GM12892 (cell line): ENCODE measurements at regions not wholly inside any gene's neighbourhood (a gene's known extent, or its start where the extent isn't known, plus 50 kb on each side); places are given as distances from the start of the nearest gene placed in this dataset.

Experiments
- POLR2A ChIP-seq: IDR thresholded peaks from 2 replicates; pipeline ENCODE4 v1.6.1; 2011; ENCODE audit warnings: low read depth, low read length, control low read depth
- POLR2AphosphoS5 ChIP-seq: IDR thresholded peaks from 2 replicates; pipeline ENCODE4 v1.6.1; 2011; ENCODE audit warnings: low read depth, low read length, control low read depth

DNA sequence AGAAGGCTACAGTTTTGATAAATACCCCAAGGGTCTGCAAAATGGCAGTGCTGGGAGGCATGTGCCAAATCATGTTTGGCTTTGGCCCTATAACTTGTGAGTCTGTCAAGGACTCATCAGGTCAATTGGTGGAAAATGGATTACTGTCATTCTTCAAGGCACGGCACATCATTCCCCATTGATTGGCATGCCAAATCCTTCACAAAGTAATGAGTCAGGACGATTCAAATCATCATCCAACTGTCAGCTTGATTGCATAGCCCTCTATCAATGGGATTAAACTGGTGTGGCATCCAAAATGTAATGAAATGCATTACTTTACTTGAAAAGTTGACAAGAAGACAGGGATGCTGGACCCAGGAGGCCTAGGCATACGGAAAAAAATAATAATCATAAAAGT, 441.6 kb upstream of the PIK3C3 start:
- no peak for TF ChIP-seq POLR2A
- no peak for TF ChIP-seq POLR2AphosphoS5
